Ishikawa (cell line): ENCODE measurements at regions not wholly inside any gene's neighbourhood (a gene's known extent, or its start where the extent isn't known, plus 50 kb on each side); places are given as distances from the start of the nearest gene placed in this dataset.

ENCODE experiments used
- CEBPB ChIP-seq: IDR thresholded peaks from 2 replicates; pipeline ENCODE4 v1.6.1; 2012
- CREB1 ChIP-seq: IDR thresholded peaks from 2 replicates; pipeline ENCODE4 v1.6.1; 2012; ENCODE audit warnings: low read depth
- EGR1 ChIP-seq: IDR thresholded peaks from 2 replicates; pipeline ENCODE4 v1.6.1; 2012
- EP300 ChIP-seq: IDR thresholded peaks from 2 replicates; pipeline ENCODE4 v1.6.1; 2012; ENCODE audit warnings: borderline replicate concordance
- FOXM1 ChIP-seq: IDR thresholded peaks from 2 replicates; pipeline ENCODE4 v1.6.1; 2012; ENCODE audit warnings: low read depth, borderline replicate concordance
- MAX ChIP-seq: IDR thresholded peaks from 2 replicates; pipeline ENCODE4 v1.6.1; 2012
- NFIC ChIP-seq: IDR thresholded peaks from 2 replicates; pipeline ENCODE4 v1.6.1; 2012
- RAD21 ChIP-seq: IDR thresholded peaks from 2 replicates; pipeline ENCODE4 v1.6.1; 2012; ENCODE audit warnings: low read depth
- TAF1 ChIP-seq: IDR thresholded peaks from 2 replicates; pipeline ENCODE4 v1.6.1; 2012; ENCODE audit warnings: low read depth, mild to moderate bottlenecking
- TCF12 ChIP-seq: IDR thresholded peaks from 2 replicates; pipeline ENCODE4 v1.6.1; 2012; ENCODE audit warnings: low read depth
- TEAD4 ChIP-seq: IDR thresholded peaks from 2 replicates; pipeline ENCODE4 v1.6.1; 2012
- USF1 ChIP-seq: IDR thresholded peaks from 2 replicates; pipeline ENCODE4 v1.6.1; 2012
- YY1 ChIP-seq: IDR thresholded peaks from 2 replicates; pipeline ENCODE4 v1.6.1; 2012; ENCODE audit warnings: low read depth
- ZBTB7A ChIP-seq: IDR thresholded peaks from 2 replicates; pipeline ENCODE4 v1.6.1; 2012; ENCODE audit warnings: low read depth
- TF ChIP-seq, protein P1 (sequence below): IDR thresholded peaks from 2 replicates; pipeline ENCODE4 v1.6.1; 2012; ENCODE audit warnings: low read depth, mild to moderate bottlenecking

GRCh38 chr13:46961719-46962118 lies 64.9 kb upstream of the HTR2A start:
- TF ChIP-seq CEBPB (no peak), RAD21 (no peak), USF1 (no peak), EGR1 (no peak), TCF12 (no peak), TEAD4 (no peak), EP300 (no peak), TAF1 (no peak), ZBTB7A (no peak), FOXM1 (no peak), NFIC (no peak), MAX (no peak), YY1 (no peak), CREB1 (no peak)
- TF ChIP-seq, protein P1, sequence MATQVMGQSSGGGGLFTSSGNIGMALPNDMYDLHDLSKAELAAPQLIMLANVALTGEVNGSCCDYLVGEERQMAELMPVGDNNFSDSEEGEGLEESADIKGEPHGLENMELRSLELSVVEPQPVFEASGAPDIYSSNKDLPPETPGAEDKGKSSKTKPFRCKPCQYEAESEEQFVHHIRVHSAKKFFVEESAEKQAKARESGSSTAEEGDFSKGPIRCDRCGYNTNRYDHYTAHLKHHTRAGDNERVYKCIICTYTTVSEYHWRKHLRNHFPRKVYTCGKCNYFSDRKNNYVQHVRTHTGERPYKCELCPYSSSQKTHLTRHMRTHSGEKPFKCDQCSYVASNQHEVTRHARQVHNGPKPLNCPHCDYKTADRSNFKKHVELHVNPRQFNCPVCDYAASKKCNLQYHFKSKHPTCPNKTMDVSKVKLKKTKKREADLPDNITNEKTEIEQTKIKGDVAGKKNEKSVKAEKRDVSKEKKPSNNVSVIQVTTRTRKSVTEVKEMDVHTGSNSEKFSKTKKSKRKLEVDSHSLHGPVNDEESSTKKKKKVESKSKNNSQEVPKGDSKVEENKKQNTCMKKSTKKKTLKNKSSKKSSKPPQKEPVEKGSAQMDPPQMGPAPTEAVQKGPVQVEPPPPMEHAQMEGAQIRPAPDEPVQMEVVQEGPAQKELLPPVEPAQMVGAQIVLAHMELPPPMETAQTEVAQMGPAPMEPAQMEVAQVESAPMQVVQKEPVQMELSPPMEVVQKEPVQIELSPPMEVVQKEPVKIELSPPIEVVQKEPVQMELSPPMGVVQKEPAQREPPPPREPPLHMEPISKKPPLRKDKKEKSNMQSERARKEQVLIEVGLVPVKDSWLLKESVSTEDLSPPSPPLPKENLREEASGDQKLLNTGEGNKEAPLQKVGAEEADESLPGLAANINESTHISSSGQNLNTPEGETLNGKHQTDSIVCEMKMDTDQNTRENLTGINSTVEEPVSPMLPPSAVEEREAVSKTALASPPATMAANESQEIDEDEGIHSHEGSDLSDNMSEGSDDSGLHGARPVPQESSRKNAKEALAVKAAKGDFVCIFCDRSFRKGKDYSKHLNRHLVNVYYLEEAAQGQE = no peak

GRCh38 chr13:46953941-46954340 lies 57.1 kb upstream of the HTR2A start:
- TF ChIP-seq CEBPB = no peak
- TF ChIP-seq NFIC = no peak

GRCh38 chr13:46953331-46953730 lies 56.5 kb upstream of the HTR2A start:
- TF ChIP-seq RAD21 = no peak
- TF ChIP-seq CEBPB = no peak
- no peak for TF ChIP-seq FOXM1
- no peak for TF ChIP-seq TAF1
- TF ChIP-seq USF1 = no peak
- TF ChIP-seq EGR1 = no peak
- TF ChIP-seq ZBTB7A = no peak
- no peak for TF ChIP-seq YY1
- TF ChIP-seq TCF12 = no peak
- TF ChIP-seq TEAD4 = no peak
- no peak for TF ChIP-seq MAX
- no peak for TF ChIP-seq EP300
- TF ChIP-seq, protein P1 = no peak

DNA sequence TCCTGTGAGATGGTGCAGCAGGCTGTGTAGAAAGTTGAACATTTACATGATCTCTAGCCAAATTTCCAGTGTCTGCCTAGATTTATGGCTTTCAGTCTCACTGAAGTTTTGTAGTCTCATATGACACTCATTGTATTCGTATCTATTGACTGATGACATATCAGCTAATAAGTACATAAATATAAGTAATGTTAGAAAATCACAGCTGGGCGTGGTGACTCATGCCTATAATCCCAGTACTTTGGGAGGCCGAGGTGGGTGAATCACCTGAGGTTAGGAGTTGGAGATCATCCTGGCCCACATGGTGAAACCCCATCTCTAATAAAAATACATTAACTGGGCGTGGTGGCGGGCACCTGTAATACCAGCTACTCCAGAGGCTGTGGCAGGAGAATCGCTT lies 54.7 kb upstream of the HTR2A start:
- TF ChIP-seq, protein P1 = no peak
- TF ChIP-seq USF1 = no peak
- TF ChIP-seq EGR1 = no peak
- TF ChIP-seq EP300 = peak; percentile 37; the same call in 1 of the 2 replicates
- TF ChIP-seq MAX = no peak
- peak; percentile 73 for TF ChIP-seq NFIC
- TF ChIP-seq TCF12 = peak; percentile 46; the same call in 1 of the 2 replicates
- no peak for TF ChIP-seq TAF1
